Fibroblast of the aortic adventitia (primary cell): ENCODE measurements at regions not wholly inside any gene's neighbourhood (a gene's known extent, or its start where the extent isn't known, plus 50 kb on each side); places are given as distances from the start of the nearest gene placed in this dataset.

Source experiments
- DNase-seq: peaks from one replicate; pipeline ENCODE4 v3.0.0-alpha.2; 2010; ENCODE audit warnings: low read depth
- H3K4me3 ChIP-seq: 2 replicates; pipeline ENCODE4 v1.5.1; 2011; ENCODE audit warnings: low read depth, mild to moderate bottlenecking, control low read depth, low read length, moderate library complexity
- CTCF ChIP-seq: IDR thresholded peaks from 2 replicates; pipeline ENCODE4 v1.5.1; 2011; ENCODE audit warnings: mild to moderate bottlenecking, low read length, control low read depth, inconsistent platforms; ENCODE audit not compliant: insufficient read depth

DNA sequence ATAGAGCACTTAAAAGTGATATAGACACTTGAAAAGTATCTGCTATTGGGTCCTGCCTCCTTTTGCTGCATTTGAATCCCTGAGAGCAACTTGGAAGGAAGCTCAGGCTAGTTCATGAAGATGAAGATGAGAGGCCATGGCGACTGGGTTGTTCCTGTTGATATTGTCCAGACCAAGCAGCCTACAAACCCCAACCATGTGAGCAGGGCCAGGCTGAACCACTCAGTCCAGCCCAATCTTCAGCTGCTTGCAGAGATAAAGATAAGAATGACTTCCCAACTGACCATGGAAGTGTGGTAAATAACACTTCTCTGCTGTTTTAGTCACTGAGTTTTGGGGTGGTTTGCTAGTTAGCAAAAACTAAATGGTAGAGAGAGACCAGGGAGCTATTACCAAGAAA lies 417.6 kb downstream of the SOX11 start:
- TF ChIP-seq CTCF: no peak
- no peak overlapping the region for H3K4me3 ChIP-seq
- no peak for DNase-seq

- TF ChIP-seq CTCF: no peak
- H3K4me3 ChIP-seq: no peak overlapping the region
- no peak for DNase-seq
These were observed 419.6 kb downstream of the SOX11 start for GRCh38 chr2:6111781-6112261.

- DNase-seq: no peak
- H3K4me3 ChIP-seq: no peak overlapping the region
These were observed 421.6 kb downstream of the SOX11 start for GRCh38 chr2:6113786-6114185.

DNA sequence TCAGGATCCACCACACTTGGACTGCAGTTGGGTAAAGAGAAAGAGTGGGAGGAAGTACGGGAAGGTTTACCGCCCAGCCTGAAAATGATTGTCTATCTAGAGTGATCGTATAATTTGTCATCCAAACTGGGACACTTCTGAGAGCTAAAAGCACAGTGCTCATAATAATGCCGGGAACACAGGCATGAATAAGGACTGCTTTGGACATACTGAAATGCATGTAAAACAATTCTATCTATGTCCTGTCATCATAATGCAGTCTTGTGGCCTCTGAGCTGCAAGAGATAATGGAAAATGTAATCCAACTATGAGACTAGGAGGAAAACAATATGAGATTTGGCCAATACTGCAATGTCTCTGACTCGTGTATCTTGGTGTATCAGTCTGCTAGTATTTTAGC lies 435.5 kb downstream of the SOX11 start:
- no peak overlapping the region for H3K4me3 ChIP-seq
- no peak for DNase-seq
- no peak for TF ChIP-seq CTCF

More at GRCh38 chr2:6113786-6114185, 421.6 kb downstream of the SOX11 start:
- no peak for TF ChIP-seq CTCF

DNA sequence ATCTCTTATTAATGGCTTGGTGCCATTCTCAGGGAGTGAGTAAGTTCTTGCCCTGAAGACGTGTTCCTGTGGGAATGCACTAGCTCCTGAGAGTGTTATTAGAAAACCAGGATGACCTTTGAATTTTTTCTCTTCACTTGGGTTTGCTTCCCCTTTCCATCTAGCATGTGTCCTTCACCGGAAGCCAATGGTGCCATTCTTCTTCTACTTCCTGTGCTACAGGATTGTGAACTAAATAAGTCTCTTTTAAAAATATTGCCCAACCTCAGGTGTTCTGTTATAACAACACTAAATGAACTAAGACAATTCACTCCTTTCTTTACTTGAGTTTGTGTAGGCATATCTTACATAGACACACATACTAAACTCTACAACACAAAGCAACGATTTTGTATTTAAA lies 447.0 kb downstream of the SOX11 start:
- no peak for DNase-seq
- H3K4me3 ChIP-seq: no peak overlapping the region
- TF ChIP-seq CTCF: no peak

GRCh38 chr2:6139916-6140315 lies 447.7 kb downstream of the SOX11 start:
- no peak overlapping the region for H3K4me3 ChIP-seq
- DNase-seq: no peak
- no peak for TF ChIP-seq CTCF

- DNase-seq: no peak
- H3K4me3 ChIP-seq: no peak overlapping the region
- no peak for TF ChIP-seq CTCF
These were observed 448.3 kb downstream of the SOX11 start for GRCh38 chr2:6140509-6140908.
